ENCODE measurements at regions not wholly inside any gene's neighbourhood (a gene's known extent, or its start where the extent isn't known, plus 50 kb on each side); places are given as distances from the start of the nearest gene placed in this dataset.

DNA sequence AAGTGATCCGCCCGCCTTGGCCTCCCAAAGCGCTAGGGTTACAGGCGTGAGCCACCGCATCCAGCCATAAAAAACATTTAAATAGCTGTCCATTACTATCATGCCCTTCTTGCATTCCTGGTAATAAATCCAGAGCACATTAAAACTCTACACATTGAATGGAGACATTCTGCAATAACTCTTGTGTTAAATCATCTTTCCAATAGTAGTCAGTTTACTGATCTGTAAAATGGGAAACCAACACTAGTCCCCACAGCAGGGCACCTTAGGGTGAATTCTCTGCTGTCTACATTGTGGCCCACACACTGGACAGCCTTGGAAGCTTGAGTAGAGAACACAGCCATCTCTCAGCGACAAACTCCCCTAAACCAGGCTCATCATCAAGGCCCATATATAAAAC lies 85.5 kb upstream of the NUDT4 start:
- 98% methylated on average over 6 of the region's 6 CpGs for WGBS, 3 donors
- DNase-seq = no peak

DNA sequence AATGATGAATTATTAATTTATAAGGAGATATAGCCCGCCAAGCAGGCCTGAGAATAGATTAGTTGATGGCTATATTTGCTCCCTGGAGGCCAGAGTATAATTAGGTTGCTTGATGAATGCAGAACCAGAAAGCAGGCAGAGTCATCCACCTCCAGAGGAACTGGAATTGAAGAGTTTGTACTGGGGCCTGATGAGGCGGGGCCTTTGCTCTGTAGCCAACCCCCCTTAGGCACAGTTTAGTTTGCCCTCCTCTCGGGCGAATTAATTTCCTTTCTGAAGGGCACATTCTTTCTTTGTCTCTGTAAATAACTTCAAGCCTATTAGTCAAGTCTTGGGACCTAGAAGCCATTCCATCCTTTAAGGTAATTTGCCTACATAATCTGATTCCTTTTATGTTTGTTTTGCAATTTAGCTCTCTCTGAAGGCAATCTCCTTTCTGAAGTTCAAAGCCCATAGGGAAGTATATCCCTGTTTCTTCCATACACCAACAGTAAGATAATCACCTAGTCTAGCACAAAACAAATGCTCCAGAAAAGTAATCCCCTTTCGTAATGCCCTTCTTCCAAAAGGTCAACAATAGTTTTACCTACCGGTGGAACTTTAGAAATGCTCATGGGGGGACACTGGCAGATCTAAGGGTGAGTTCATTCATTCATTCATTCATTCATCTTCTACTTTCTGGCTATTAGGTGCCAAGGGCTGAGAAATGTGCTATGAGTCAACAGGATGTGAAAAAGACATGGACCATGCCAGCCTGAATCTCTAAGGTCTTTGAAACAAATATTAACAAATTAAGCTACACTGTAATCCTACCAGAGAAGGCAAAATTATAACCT lies 84.8 kb upstream of the NUDT4 start:
- H3K9me3 ChIP-seq = no peaks in the 10 kb centered on the region
- 80 to 86% (median 80%) methylated on average over 6 of the region's 6 CpGs for WGBS, 3 donors
- no peak overlapping the region for H3K27ac ChIP-seq
- intact Hi-C loops (cut with DNase I) = no loop called here
- TF ChIP-seq EP300 (IDR thresholded peaks at IDR 0.05) (no peak), POLR2A (IDR thresholded peaks at IDR 0.05) (no peak)
- TF ChIP-seq, protein P1, sequence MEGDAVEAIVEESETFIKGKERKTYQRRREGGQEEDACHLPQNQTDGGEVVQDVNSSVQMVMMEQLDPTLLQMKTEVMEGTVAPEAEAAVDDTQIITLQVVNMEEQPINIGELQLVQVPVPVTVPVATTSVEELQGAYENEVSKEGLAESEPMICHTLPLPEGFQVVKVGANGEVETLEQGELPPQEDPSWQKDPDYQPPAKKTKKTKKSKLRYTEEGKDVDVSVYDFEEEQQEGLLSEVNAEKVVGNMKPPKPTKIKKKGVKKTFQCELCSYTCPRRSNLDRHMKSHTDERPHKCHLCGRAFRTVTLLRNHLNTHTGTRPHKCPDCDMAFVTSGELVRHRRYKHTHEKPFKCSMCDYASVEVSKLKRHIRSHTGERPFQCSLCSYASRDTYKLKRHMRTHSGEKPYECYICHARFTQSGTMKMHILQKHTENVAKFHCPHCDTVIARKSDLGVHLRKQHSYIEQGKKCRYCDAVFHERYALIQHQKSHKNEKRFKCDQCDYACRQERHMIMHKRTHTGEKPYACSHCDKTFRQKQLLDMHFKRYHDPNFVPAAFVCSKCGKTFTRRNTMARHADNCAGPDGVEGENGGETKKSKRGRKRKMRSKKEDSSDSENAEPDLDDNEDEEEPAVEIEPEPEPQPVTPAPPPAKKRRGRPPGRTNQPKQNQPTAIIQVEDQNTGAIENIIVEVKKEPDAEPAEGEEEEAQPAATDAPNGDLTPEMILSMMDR (IDR thresholded peaks at IDR 0.05) = no peak
- H3K4me3 ChIP-seq = no peak overlapping the region
- H3K4me1 ChIP-seq (ENCODE audit: insufficient read depth) = peaks cover 1% of the 10 kb centered on the region
- no peaks in the 10 kb centered on the region for H3K36me3 ChIP-seq
- H3K27me3 ChIP-seq = no peaks in the 10 kb centered on the region
- DNase-seq = no peak

More for the DNA sequence above, 85.5 kb upstream of the NUDT4 start:
- Histone ChIP-seq H3K27ac (no peak overlapping the region), H3K9me3 (no peaks in the 10 kb centered on the region), H3K4me1 (ENCODE audit: insufficient read depth) (peaks cover 1% of the 10 kb centered on the region), H3K27me3 (no peaks in the 10 kb centered on the region), H3K4me3 (no peak overlapping the region), H3K36me3 (no peaks in the 10 kb centered on the region)
- intact Hi-C loops (cut with DNase I) = no loop called here
- TF ChIP-seq EP300 (IDR thresholded peaks at IDR 0.05) (no peak), POLR2A (IDR thresholded peaks at IDR 0.05) (no peak)
- TF ChIP-seq, protein P1 (IDR thresholded peaks at IDR 0.05) = no peak

DNA sequence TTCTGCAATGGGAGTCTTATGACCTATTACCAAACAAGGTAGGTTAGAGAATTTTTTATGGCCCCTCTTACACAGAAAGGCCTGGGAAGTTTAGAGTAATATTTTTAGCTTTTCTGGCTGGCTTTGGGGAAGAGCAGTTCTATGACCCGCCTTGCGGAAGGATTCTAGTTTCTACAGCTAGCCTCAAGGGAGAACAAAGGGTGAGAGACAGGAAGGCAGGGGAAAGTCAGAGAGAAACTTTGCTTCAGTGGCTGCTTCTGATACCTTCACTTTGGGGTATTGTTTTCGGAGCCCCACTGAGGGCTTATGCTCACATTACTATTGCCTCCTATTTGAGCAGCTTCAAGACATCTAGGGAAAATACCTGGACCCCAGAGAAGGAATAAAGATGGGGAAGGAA lies 80.7 kb upstream of the NUDT4 start:
- Histone ChIP-seq H3K4me3 (no peak overlapping the region), H3K9me3 (no peaks in the 10 kb centered on the region), H3K36me3 (no peaks in the 10 kb centered on the region), H3K27me3 (no peaks in the 10 kb centered on the region), H3K27ac (no peak overlapping the region), H3K4me1 (ENCODE audit: insufficient read depth) (peaks cover 3% of the 10 kb centered on the region)
- 85 to 93% (median 87%) methylated on average over 3 of the region's 3 CpGs for WGBS, 3 donors
- no peak for DNase-seq
- intact Hi-C loops (cut with DNase I) = no loop called here
- TF ChIP-seq EP300 (IDR thresholded peaks at IDR 0.05) = no peak
- TF ChIP-seq, protein P1 (IDR thresholded peaks at IDR 0.05) = no peak

DNA sequence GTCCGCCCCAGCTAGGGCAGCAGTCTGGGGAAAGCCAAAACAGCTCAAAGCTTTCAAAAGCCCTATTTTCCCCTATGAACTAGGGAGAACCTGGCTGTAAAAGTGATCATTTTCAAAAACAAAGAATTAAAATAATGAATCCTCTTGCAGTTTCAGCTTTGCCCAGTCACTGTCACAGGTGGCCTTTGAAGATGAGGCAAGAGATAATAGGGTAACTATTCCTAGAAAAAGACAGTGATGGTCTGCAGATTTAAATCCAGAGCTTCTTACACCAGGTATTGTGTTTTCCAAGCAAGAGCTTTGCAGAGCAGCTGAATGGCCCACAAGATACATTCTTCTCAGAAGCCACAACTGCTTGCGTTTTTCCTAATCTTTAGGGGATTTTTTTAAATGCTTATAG lies 80.2 kb upstream of the NUDT4 start:
- no peaks in the 10 kb centered on the region for H3K27me3 ChIP-seq
- DNase-seq = no peak
- H3K4me3 ChIP-seq = no peak overlapping the region
- H3K36me3 ChIP-seq = no peaks in the 10 kb centered on the region
- peaks cover 5% of the 10 kb centered on the region for H3K4me1 ChIP-seq (ENCODE audit: insufficient read depth)
- no peak overlapping the region for H3K27ac ChIP-seq
- WGBS, 3 donors = 86 to 95% (median 90%) methylated on average over 2 of the region's 2 CpGs
- TF ChIP-seq, protein P1 (IDR thresholded peaks at IDR 0.05) = no peak
- TF ChIP-seq POLR2A (IDR thresholded peaks at IDR 0.05) = no peak
- TF ChIP-seq EP300 (IDR thresholded peaks at IDR 0.05) = no peak
- intact Hi-C loops (cut with DNase I) = no loop called here
- H3K9me3 ChIP-seq = no peaks in the 10 kb centered on the region

Measured in ovary (tissue), 7 donors.